OCI-LY1 (cell line): ENCODE measurements at regions not wholly inside any gene's neighbourhood (a gene's known extent, or its start where the extent isn't known, plus 50 kb on each side); places are given as distances from the start of the nearest gene placed in this dataset.

Experiments used
- CTCF ChIP-seq: fragments of 200-600 bp; sonication (generic), shearing (Covaris generic); IDR thresholded peaks from 2 replicates; pipeline ENCODE4 v1.5.1; 2017; ENCODE audit warnings: mild to moderate bottlenecking, antibody characterized with exemption, low read length, moderate library complexity, mixed read lengths
- EZH2 ChIP-seq: fragments of 200-600 bp; sonication (generic), shearing (Covaris generic); IDR thresholded peaks from 2 replicates; pipeline ENCODE4 v1.8.0; 2017; ENCODE audit warnings: borderline replicate concordance, mixed run types, mild to moderate bottlenecking, antibody characterized with exemption, low read length, moderate library complexity, mixed read lengths

GRCh38 chr12:75685617-75686225 lies 174.3 kb upstream of the KRR1 start:
- TF ChIP-seq CTCF (no peak), EZH2 (no peak)
